ENCODE measurements at regions not wholly inside any gene's neighbourhood (a gene's known extent, or its start where the extent isn't known, plus 50 kb on each side); places are given as distances from the start of the nearest gene placed in this dataset.

DNA sequence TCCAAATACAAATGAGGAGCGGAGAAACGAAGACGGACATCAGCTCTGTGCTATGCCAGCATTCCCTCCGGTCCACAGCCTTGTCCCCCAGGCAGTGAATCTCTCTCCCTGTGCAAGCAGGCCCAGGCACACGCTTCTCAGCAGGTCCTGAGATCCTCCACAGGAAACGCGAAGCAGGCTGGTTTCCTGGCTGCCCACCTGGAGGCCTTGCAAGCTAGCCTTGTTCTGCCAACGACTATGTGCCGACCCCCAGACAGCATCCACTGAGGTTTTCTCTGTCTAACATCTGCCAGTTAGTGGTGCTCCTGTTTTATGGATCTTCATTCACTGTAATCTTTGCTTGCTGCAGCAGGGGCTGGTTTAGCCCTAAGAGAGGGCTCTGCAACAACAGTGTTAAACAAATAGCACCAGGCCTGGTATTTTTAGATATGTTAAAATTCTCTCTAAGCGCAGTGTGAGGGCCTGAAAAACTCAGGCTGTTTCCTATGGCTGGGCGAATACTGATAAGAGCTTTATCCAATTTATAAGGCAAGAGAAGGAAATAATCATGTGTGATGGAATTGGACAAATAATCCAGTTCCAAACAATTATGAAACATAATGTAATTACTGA lies 386.0 kb upstream of the ARID1B start:
- no peak for DNase-seq
- TF ChIP-seq CTCF (IDR thresholded peaks at IDR 0.05; ENCODE audit: partially characterized antibody, unreplicated experiment) = no peak
- Mint-ChIP-seq H3K4me1 (ENCODE audit: low read depth, unreplicated experiment) (no peaks in the 10 kb centered on the region), H3K36me3 (ENCODE audit: unreplicated experiment) (no peaks in the 10 kb centered on the region), H3K4me3 (ENCODE audit: unreplicated experiment) (no peak overlapping the region), H3K27ac (ENCODE audit: unreplicated experiment) (no peak overlapping the region), H3K27me3 (ENCODE audit: unreplicated experiment) (no peaks in the 10 kb centered on the region), H3K9me3 (ENCODE audit: unreplicated experiment) (no peaks in the 10 kb centered on the region)

DNA sequence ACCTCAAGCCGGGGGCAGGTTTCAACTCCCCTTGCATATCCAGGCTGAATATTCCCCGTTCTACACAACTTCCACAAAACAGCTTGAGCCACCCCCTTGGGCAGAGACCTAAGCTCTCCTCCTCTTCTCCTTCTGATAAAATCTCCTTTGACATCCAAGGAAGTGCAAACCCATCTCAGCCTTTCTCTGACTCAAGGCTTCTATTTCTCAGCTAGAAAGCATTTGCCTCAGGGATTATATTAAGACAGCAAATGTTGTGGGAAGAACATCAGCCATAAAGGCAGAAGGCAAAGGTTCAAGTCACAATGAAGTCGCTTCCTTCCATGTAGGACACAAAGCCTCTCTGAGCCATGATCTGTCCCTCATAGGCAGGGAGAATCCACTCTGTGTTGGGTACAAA lies 386.6 kb upstream of the ARID1B start:
- no peak overlapping the region for H3K4me3 Mint-ChIP-seq (ENCODE audit: unreplicated experiment)
- no peaks in the 10 kb centered on the region for H3K27me3 Mint-ChIP-seq (ENCODE audit: unreplicated experiment)
- no peak for DNase-seq
- no peaks in the 10 kb centered on the region for H3K36me3 Mint-ChIP-seq (ENCODE audit: unreplicated experiment)
- no peaks in the 10 kb centered on the region for H3K9me3 Mint-ChIP-seq (ENCODE audit: unreplicated experiment)
- TF ChIP-seq CTCF (IDR thresholded peaks at IDR 0.05; ENCODE audit: partially characterized antibody, unreplicated experiment) = no peak
- H3K4me1 Mint-ChIP-seq (ENCODE audit: low read depth, unreplicated experiment) = no peaks in the 10 kb centered on the region
- no peak overlapping the region for H3K27ac Mint-ChIP-seq (ENCODE audit: unreplicated experiment)

DNA sequence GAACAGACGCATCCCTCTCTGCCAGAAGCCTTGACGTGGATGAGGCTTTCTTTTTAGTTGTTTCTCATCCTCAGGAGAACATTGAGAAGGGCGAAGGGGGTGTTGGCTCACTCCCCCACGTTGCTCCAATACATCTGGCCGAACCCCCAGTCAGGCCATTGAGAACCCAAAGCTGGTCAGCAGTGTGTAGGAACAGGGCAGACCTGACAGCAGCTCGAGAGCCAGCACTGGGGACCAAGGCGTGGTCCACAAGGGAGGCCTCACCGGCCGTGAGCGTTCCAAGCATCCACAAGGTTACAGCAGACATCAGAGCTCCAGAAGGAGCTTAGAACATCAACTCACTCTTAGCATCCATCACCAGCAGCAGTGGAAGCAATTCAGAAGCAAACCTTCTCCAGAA lies 387.9 kb upstream of the ARID1B start:
- Mint-ChIP-seq H3K36me3 (ENCODE audit: unreplicated experiment) (no peaks in the 10 kb centered on the region), H3K4me3 (ENCODE audit: unreplicated experiment) (no peak overlapping the region), H3K9me3 (ENCODE audit: unreplicated experiment) (peaks cover 1% of the 10 kb centered on the region), H3K27me3 (ENCODE audit: unreplicated experiment) (no peaks in the 10 kb centered on the region), H3K27ac (ENCODE audit: unreplicated experiment) (no peak overlapping the region), H3K4me1 (ENCODE audit: low read depth, unreplicated experiment) (no peaks in the 10 kb centered on the region)
- DNase-seq = no peak
- TF ChIP-seq CTCF (IDR thresholded peaks at IDR 0.05; ENCODE audit: partially characterized antibody, unreplicated experiment) = no peak

GRCh38 chr6:156387472-156387871 lies 389.7 kb upstream of the ARID1B start:
- Mint-ChIP-seq H3K36me3 (ENCODE audit: unreplicated experiment) (no peaks in the 10 kb centered on the region), H3K4me1 (ENCODE audit: low read depth, unreplicated experiment) (no peaks in the 10 kb centered on the region), H3K27ac (ENCODE audit: unreplicated experiment) (no peak overlapping the region), H3K4me3 (ENCODE audit: unreplicated experiment) (no peak overlapping the region), H3K9me3 (ENCODE audit: unreplicated experiment) (peaks cover 2% of the 10 kb centered on the region), H3K27me3 (ENCODE audit: unreplicated experiment) (no peaks in the 10 kb centered on the region)
- no peak for TF ChIP-seq CTCF (IDR thresholded peaks at IDR 0.05; ENCODE audit: partially characterized antibody, unreplicated experiment)
- DNase-seq = no peak

DNA sequence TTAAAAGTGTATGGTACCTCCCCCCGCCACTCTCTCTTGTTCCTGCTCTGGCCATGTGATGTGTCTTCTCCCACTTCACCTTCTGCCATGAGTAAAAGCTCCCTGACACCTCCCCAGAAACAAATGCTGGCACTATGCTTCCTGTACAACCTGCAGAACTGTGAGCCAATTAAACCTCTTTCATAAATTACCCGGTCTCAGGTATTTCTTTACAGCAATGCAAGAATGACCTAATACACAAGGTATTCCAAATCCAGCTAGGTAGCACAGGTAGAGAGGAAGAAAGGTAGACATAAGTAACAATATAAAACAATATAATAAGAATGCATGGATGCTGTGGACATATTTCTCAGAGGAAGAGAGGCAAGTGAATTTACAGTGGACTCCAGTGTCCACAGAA lies 394.1 kb upstream of the ARID1B start:
- TF ChIP-seq CTCF (IDR thresholded peaks at IDR 0.05; ENCODE audit: partially characterized antibody, unreplicated experiment) = no peak
- Mint-ChIP-seq H3K36me3 (ENCODE audit: unreplicated experiment) (no peaks in the 10 kb centered on the region), H3K9me3 (ENCODE audit: unreplicated experiment) (peaks cover 2% of the 10 kb centered on the region), H3K27me3 (ENCODE audit: unreplicated experiment) (no peaks in the 10 kb centered on the region), H3K27ac (ENCODE audit: unreplicated experiment) (no peak overlapping the region), H3K4me3 (ENCODE audit: unreplicated experiment) (no peak overlapping the region), H3K4me1 (ENCODE audit: low read depth, unreplicated experiment) (peaks cover 7% of the 10 kb centered on the region)
- DNase-seq = no peak
